ENCODE measurements at regions not wholly inside any gene's neighbourhood (a gene's known extent, or its start where the extent isn't known, plus 50 kb on each side); places are given as distances from the start of the nearest gene placed in this dataset.

- Histone ChIP-seq H3K4me2 (ENCODE audit: low read length) (no peak overlapping the region), H2AFZ (ENCODE audit: low read length) (no peak overlapping the region), H4K20me1 (ENCODE audit: insufficient read depth, low read length) (no peaks in the 10 kb centered on the region), H3K4me3 (ENCODE audit: low read depth, low read length, poor library complexity, severe bottlenecking) (no peak overlapping the region), H3K9me3 (ENCODE audit: low read length) (no peaks in the 10 kb centered on the region), H3K4me1 (ENCODE audit: insufficient read depth, low read length, poor library complexity, severe bottlenecking) (no peaks in the 10 kb centered on the region), H3K79me2 (ENCODE audit: insufficient read depth, low read depth, low read length) (no peaks in the 10 kb centered on the region), H3K9me2 (ENCODE audit: insufficient read depth, low read length) (no peaks in the 10 kb centered on the region), H3K27ac (ENCODE audit: low read depth, low read length, poor library complexity, severe bottlenecking) (no peak overlapping the region), H3K36me3 (ENCODE audit: insufficient read depth, low read length) (no peaks in the 10 kb centered on the region)
- TF ChIP-seq CTCF (conservative IDR thresholded peaks at IDR 0.05; ENCODE audit: low read length) (no peak), EZH2phosphoT487 (IDR thresholded peaks at IDR 0.05; ENCODE audit: borderline replicate concordance, low read depth, low read length) (no peak)
- no TSS peak for BruUV-seq (replicated peaks)
- ChIA-PET POLR2A (no interaction called here), CTCF (ENCODE audit: unreplicated experiment) (no interaction called here)
- intact Hi-C loops (cut with micrococcal nuclease; ENCODE audit: unreplicated experiment): no loop called here
- no peak for DNase-seq (ENCODE audit: low spot score)
These were observed 264.9 kb downstream of the PIK3R1 start for GRCh38 chr5:68480335-68480940.

DNA sequence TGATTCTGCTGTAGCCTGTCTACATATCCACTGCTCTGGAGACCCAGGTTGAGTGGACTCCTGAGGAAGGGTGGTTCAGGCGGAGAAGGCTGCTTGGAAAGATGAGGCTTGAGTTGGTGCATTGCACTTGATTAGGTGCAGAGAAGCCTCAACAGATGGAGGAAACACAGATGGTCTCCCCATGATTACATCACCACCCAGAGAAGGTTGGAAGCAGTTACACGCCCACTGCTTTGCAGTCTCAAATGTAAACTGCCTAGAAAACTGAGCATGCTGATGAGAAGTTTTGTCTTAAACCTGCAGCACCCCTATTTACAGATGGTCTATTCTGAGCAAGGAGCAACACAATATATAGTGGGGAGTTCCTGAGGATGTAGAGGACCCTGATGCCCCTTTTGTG, 266.6 kb downstream of the PIK3R1 start:
- Histone ChIP-seq H2AFZ (ENCODE audit: low read length) (no peak overlapping the region), H3K9me3 (ENCODE audit: low read length) (no peaks in the 10 kb centered on the region), H3K27ac (ENCODE audit: low read depth, low read length, poor library complexity, severe bottlenecking) (no peak overlapping the region), H3K4me2 (ENCODE audit: low read length) (no peak overlapping the region), H3K4me3 (ENCODE audit: low read depth, low read length, poor library complexity, severe bottlenecking) (no peak overlapping the region), H4K20me1 (ENCODE audit: insufficient read depth, low read length) (no peaks in the 10 kb centered on the region), H3K79me2 (ENCODE audit: insufficient read depth, low read depth, low read length) (no peaks in the 10 kb centered on the region), H3K4me1 (ENCODE audit: insufficient read depth, low read length, poor library complexity, severe bottlenecking) (no peaks in the 10 kb centered on the region), H3K36me3 (ENCODE audit: insufficient read depth, low read length) (no peaks in the 10 kb centered on the region), H3K9me2 (ENCODE audit: insufficient read depth, low read length) (no peaks in the 10 kb centered on the region)
- DNase-seq (ENCODE audit: low spot score): no peak
- TF ChIP-seq CTCF (conservative IDR thresholded peaks at IDR 0.05; ENCODE audit: low read length) (no peak), EZH2phosphoT487 (IDR thresholded peaks at IDR 0.05; ENCODE audit: borderline replicate concordance, low read depth, low read length) (no peak)
- intact Hi-C loops (cut with micrococcal nuclease; ENCODE audit: unreplicated experiment): no loop called here
- BruUV-seq (replicated peaks): no TSS peak
- CTCF ChIA-PET (ENCODE audit: unreplicated experiment): no interaction called here
- POLR2A ChIA-PET: no interaction called here

DNA sequence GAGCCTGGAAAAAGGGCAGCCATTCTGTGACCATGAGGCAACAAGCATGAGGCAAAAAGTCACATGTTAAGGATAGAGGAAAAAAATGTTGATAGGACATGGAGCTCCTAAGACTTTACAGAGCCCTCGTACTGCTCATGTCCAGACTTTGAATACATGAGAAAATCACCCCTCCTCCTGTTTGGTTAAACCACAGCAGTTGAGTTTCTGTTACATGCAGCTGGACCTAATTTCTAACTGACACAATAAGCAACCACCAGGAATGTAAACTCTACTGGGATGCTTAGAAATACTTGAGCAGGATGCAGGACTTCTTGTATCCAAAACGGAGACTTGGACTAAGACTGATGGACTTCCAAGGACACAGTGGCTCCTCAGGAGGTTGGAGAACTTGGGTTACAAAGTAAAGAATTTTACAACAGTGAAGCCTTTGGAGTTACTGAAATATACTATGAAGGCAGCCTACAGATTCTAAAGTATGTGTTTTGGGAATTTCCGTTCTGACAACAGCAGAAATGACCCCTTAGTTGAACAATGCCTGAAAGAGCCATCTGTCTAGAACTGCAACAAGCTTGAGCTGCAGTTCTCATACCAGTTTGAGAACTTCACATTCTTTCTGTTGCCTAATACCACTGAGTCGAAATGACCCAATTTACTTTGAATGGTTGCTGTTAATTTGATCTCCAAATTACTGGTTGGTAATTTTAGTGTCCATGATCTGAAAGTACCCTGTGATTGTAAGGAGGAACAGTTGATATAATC, 268.9 kb downstream of the PIK3R1 start:
- DNase-seq (ENCODE audit: low spot score): no peak
- H3K79me2 ChIP-seq (ENCODE audit: insufficient read depth, low read depth, low read length): no peaks in the 10 kb centered on the region
- no peak for TF ChIP-seq EZH2phosphoT487 (IDR thresholded peaks at IDR 0.05; ENCODE audit: borderline replicate concordance, low read depth, low read length)
- TF ChIP-seq CTCF (conservative IDR thresholded peaks at IDR 0.05; ENCODE audit: low read length): no peak
- H4K20me1 ChIP-seq (ENCODE audit: insufficient read depth, low read length): no peaks in the 10 kb centered on the region
- ChIA-PET CTCF (ENCODE audit: unreplicated experiment) (no interaction called here), POLR2A (interaction anchor here (0.6 kb wide), 1 partner anchor 77 kb away, joined by 3 read pairs; no protein-coding TSS in a partner anchor)
- no TSS peak for BruUV-seq (replicated peaks)
- no peak overlapping the region for H3K27ac ChIP-seq (ENCODE audit: low read depth, low read length, poor library complexity, severe bottlenecking)
- H3K9me2 ChIP-seq (ENCODE audit: insufficient read depth, low read length): no peaks in the 10 kb centered on the region
- intact Hi-C loops (cut with micrococcal nuclease; ENCODE audit: unreplicated experiment): no loop called here
- H3K9me3 ChIP-seq (ENCODE audit: low read length): peaks cover 7% of the 10 kb centered on the region
- H3K4me1 ChIP-seq (ENCODE audit: insufficient read depth, low read length, poor library complexity, severe bottlenecking): no peaks in the 10 kb centered on the region
- no peak overlapping the region for H2AFZ ChIP-seq (ENCODE audit: low read length)
- H3K4me3 ChIP-seq (ENCODE audit: low read depth, low read length, poor library complexity, severe bottlenecking): no peak overlapping the region
- no peak overlapping the region for H3K4me2 ChIP-seq (ENCODE audit: low read length)
- no peaks in the 10 kb centered on the region for H3K36me3 ChIP-seq (ENCODE audit: insufficient read depth, low read length)
